NCI-H2107 treated with DMSO at 0.1 percent for 48 hours (cell line): ENCODE measurements at regions not wholly inside any gene's neighbourhood (a gene's known extent, or its start where the extent isn't known, plus 50 kb on each side); places are given as distances from the start of the nearest gene placed in this dataset.

Experiments
- DNase-seq: peaks from one replicate; lab custom pipeline; 2025; ENCODE audit not compliant: unreplicated experiment; lab: John Stamatoyannopoulos, UW

DNA sequence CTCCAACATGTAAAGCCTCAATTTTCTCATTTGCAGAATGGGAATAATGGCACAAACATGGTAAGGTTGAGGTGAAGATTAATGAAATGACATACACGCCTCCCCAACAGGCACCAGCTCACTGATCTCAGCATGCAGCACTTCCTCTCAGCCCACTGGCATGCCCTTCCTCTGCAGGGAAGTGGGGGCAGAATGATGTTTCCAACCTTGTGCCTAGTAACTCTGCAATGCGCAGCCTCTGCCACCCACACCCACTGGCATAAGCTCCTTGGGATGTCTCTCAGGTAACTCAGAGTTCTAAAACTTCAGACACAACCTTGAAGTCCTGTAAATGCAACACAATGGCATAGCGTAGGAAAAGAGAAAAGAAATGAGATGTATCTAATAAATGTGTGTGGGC lies 540.7 kb downstream of the HTR7 start:
- DNase-seq: no peak

DNA sequence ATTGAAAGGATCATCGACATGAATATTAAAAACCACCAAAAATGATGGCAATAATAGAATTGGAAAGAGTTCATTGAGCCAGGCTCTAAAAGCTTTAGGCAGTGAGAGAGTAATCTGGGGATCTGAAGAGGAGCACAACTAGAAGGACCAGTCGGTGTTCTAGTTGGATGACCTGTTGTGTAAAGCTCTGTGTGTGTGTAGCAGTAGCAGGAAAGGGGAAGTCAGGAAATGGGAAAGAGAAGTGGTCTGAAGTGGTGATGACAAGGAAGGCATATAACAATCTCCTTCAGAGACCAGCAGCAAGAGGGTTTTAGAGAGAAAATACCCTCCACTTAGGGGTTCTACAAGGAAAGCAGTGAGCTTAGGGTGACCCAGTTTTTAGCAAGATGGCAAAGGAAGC lies 539.2 kb downstream of the HTR7 start:
- no peak for DNase-seq

DNA sequence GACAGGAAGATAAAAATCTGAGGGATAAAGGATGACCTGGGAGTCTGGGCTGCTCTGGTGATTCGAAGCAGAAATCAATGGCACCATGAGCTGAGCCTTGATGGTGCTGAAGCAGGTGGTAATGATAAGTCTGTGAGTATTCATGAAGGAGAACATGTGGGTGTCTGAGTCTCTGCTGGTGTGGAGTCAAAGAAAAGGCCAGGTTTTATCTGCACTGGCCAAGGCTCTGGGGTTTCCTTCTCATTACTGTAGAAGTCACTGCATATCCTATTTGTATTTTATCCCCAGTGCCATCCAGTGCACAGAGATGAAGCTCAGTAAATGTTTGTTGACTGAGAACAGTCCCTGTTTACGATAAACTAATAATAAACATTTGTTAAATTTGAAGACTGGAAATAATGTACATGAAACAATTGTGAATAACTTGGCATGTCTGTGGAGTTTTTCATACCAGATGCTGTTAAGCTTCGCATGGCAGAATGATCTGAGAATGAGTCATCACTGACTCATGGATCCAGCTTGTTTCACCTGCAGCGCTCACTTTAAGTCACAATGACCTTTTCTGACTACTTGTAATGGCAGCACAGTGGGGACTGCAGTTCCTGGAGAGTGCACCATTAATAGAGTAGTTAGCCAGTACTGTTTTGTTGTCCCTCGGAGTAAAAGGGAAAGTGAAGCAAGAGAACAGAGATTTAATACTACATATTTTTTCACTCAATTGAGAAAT lies 538.5 kb downstream of the HTR7 start:
- DNase-seq: no peak

DNA sequence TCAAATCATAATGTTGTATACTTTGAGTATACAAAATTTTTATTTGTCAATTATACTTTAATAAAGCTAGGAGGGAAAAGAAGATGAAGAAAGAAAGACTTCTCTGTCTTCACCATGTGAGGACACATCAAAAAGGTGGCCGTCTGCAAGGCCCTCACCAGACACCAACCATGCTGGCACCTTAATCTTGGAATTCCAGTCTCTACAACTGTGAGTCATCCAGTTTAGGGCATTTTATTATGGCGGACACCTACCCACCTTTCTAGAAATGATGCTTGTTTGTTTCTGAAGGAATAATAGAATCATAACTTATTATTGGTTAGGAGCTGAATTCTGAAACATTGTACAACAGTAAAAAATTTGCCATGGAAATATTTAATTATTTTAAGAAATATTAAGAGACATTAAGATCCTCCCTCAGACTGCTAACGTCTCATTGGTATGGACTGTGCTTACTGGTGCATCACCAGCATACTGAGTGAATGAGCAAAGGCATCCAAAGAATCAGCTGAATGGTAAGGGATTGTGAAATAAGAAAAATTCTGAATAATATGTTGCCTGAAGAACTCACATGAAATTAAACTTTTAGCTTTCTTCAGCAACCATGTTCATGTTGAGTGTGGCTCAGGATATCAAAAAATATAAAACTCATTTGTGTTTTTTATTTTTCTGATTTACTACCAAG lies 536.6 kb downstream of the HTR7 start:
- DNase-seq: no peak

DNA sequence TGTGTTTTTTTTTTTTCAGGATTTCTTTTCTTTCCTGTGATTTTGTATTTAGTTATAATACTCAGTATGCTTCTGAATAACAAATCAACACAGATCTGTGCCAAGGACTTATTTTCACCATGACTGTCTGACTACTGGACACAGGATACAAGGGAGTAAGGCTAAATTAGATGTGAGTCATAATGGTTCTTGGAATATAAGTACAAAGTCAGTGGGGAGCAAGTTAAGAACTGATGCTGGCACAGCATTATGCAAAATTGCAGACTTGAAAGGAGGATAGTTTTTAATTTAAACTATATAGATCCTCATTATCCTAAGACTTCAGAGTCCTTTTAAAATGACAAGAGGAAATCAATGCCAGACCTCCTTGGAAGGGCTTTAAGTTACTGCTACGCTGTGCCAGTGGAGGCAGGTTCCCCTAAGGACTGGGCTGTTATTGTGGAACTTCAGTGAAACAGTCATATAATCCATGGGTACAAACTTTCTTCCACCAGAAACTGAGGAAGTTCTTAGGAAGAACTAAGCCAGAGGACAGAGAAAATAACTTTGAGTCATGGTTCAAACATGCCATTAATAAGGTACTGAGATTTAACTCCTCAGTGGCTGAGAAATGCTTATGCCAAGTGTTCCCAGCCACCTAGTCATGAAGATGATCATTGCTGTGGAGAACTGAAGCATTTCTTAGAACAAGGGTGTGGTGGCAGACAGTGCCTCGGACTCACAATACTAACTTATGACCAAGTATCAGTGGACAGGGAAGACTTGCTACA lies 531.2 kb downstream of the HTR7 start:
- DNase-seq: no peak

DNA sequence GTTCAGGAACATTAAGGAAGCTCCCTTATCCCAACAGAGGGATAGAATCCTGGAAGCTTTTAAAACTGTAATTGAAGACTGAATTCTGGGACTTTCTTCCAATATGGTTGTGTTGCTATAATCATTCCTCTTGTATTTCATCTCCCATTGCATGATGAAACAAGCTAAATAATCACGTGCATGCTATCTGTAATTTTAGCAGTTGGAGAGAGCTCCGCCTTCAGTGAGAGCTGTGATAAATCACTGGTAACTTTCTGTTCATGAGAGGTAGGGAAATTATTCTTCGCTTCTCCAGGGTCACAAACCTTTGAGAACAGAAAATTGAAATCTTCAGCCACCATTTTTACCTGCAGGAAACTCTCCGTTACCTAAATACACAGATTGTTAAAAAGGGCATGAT lies 530.2 kb downstream of the HTR7 start:
- DNase-seq: no peak

DNA sequence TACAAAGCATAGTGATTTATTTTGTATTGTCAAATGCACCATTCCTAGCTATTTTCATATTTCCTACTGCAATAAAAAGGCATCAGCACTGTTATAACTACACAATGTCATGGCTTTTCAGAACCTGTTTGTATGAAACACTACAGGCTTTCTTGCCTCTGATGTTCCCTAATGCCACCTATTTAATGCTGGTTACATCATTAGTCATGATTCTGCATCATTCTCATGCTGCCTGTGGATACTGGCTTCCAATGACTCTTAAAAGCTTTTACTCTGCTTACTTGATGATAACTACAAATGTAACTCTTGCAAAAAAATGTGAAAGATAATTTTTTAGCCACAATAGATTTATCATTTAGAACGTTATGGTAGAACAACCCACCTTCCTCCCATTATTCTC lies 529.4 kb downstream of the HTR7 start:
- no peak for DNase-seq

DNA sequence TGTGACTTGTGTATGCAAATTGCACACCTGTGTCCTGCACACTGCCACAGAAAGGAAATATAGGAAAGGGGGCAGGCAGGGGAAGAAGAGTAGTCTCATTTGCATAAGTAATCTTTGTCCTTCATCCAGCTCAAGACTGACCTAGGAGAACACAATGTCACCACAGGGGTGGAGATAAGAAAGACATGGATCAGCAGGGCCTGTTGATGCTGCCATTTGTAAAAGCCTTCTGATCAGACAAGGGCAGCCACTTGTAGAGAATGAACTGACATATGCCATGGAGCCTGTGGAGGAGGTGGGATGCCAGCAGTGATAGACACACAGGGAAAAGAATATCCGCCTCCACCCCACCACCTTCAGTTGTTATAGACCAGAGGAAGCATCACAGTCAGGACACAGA lies 528.9 kb downstream of the HTR7 start:
- no peak for DNase-seq

DNA sequence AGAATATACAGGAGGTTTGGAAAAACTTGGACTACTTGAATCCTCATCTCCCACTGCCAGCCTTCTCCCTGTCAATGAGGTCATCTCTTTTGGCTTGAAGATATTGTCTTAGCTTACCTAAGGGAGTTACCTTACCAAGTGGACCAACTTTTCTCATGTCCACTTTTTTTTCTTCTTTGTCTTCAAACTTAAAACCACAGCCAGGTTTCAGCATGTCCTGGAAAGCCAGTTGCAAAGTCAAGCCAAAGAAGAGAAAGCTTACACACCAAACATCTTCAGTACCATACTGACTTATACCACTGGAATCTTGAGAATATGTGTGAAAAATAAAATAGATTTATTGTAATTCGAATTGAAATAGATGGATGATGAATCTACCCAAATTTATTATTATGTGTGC lies 520.5 kb downstream of the HTR7 start:
- DNase-seq: no peak

DNA sequence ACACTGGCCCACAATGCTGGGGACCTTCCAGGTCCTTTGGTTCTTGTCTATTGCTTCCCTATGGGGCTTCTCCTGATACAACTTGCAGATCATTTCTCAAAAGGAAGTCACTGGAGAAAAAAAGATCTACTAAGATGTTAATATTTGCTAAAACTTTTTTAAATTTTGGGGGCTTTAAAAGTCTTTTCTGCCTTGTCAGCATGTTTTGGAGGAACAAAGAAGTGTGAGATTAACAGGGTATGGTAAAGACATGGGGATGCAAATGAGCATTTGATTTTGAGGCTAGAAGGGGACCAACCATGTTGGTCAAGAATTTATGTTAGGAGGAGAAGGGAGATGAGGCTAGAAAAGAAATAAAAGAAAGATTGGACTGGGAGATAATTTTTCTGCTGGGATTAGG lies 515.4 kb downstream of the HTR7 start:
- no peak for DNase-seq

DNA sequence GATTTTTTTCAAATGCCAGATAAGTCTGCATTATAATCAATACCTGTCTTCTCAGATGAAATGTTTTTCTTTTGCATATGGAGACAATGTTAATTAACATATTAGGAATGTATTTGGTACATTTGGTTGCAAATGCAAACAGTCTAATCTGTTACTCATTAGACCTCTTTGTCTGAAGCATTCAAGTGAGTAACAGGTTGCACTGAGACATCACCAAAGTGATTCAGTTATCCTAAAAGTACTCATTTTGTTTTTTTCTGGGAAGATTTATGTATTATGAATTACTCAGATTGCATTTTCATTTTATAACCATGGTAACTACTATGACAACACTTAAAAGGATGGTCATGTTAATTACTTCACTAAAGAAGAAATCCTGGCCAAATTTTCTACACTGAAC lies 513.6 kb downstream of the HTR7 start:
- DNase-seq: no peak

DNA sequence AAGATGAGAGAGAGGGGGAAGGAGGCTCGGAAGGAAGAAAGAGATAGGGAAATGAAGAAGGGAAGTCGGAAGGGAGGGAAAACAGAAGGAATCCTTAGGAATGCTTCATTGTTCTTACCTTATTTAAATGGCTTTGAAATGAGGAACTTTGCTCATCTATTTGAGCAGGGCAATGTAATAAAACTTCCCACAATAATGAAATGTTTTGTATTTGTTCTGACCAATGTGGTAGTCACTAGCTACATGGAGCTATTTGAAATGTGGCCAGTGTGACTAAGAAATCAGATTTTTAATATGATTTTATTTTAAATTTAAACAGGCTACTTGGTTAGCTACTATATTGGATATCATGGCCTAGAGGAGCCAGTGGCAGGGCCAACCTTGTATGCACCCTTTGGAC lies 510.6 kb downstream of the HTR7 start:
- DNase-seq: no peak

DNA sequence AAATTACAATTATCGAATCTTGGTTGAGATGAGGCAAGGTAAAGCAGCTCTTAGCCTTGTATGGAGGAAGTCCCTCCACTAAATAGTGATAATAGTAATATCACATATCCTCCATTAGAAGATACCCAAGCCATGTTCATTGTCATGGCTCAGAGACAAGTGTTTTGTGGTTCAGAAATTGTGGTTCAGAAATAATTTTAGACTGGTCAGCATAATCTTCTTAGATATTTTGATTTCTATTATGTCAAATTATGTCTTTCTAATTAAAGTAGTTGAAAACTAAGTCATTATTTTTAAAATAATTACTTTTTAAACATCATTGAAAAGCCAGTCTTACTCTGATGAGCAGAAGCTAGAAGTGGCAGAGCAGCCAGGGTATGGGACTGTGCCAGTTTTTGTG lies 507.7 kb downstream of the HTR7 start:
- no peak for DNase-seq

DNA sequence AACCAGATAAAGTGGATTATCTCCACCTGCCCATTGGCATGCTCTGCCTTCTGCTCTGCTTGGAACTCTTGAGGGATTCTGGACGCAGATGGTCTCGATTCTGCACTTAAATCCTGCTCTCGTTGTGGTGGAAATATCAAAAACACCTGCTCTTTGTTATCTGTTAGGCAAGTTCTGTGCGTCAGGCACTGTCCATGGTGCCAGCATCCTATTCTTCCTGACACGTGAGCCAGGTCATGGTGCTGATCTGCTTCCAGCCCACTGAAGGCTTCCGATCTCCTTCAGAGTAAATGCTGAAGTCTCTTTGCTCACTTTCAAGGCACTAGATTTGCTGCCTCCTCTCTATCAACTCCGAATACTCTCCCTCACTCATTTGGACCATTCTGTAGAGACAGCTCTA lies 505.6 kb downstream of the HTR7 start:
- no peak for DNase-seq

DNA sequence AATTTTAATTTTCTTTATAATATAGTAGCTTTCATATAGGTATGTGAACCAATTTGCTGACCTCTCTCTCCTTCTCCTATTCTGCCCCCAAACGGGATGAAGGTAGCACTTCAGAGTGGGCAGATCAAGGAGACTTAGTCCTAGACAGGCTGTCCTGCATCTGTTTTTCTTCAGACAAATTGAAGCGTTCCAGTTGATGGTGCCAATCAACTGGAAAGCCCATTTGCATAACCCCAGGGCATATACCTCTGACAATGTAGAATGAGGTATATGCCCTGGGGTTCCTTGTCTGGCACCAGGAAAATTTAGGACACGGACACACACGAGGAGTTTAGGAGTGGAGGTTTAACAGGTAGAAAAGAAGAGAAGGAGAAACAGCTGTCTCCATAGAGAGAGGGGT lies 502.9 kb downstream of the HTR7 start:
- no peak for DNase-seq

DNA sequence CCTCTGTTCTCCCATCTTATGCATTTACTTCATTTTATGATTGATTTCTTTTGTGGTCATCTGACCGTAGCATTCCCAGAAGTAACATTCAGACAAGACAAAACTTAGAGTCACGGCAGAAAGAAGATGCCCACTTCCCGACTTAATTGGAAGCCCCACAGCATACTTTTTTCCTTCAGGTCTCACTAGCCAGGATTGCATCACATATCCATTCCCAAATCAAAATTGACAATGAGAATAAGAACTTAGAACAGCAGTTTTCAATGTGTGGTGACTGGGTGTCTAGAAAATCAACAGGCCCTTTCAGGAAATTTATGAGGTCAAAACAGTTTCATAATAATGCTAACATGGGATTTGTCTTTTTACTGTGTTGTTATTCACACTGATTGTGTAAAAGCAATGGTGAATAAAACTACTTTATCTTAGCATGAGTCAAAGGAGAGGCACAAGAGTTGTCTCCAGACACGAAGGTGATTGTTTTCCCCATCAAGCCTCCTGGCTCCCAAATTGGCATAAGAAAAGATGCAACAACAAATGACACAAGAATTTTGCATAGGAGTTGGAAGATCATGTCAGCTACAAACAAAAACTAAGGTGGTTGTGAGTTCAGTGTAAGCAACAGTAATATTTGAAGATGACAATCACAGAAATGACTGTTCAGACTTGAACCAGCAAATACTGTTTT lies 493.9 kb downstream of the HTR7 start:
- no peak for DNase-seq

DNA sequence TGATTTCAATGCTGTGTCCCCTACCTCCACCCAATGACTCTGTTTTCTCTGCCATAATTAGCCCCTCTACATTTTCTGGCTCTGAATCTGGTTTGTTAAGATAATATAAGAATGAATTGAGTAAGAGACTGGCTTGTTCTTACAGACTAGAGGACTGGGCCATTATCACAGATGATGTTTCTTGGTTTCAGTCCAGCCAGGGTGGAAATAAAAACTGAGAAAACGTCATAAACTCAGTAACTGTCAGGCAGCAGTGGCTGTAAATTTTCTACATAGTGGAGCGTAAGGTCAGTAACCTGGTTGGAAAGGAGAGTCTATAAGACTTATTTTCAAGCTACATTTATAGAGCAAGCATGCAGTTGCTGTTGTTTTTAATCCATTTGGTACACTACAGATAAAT lies 485.4 kb downstream of the HTR7 start:
- no peak for DNase-seq

DNA sequence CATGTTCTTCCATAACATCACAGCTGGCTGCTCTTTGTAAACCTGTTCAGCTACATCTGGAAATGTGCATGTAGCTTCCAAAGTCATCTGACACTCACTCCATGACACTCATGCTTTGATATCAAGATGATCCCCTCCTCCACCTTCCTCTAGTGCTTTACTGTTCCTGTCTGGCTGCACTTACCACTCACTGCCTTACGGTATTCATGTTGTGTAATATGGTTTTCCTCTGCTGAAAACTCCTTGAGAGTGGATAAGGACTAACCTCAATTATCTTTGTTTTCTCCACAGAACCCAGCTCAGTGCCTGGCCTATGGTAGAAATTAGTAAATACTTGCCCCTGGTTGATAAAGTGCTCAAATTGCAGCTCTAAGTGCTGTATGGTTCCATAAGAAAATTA lies 483.9 kb downstream of the HTR7 start:
- no peak for DNase-seq

DNA sequence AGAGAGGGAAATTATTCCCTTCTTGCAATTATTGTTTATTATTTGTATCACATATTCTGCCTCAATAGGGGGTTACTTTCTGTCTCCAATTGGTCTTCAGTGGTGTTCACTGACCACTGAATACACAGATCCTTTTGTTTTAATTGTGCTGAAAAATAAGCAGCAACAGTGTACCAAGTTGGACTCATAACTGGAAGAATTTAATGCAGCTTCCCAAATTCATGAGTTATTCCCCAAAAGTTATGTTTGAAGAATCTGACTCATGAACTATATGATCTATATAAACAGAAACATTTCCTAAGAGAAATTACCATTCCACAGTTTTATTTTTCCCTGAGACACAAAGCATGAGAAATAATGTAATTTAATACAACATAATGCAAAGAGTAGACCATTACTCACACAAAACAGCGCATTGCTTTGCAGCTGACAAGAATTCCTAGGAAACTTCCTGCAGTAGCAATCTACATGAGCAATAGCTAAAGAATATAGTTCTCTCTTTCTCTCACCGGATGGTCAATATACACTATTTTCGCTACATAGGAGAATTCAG lies 479.2 kb downstream of the HTR7 start:
- no peak for DNase-seq

DNA sequence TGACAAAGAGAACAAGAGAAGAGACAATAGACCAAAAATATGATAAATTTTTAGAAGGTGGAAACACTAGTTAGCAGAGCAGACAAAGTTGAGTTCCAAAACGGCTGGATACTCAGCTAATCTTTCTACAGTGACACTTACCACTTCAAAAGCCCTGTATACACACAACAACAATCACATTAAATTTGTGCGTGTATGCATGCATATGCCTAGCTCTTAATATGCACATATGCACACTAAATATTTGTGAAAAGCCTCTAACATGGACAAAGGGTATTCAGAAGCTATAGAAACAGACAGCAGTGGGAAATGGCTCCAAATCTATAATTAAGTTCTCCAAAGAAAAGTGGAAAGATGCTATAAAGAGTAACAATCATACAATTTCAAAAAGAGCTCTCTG lies 476.4 kb downstream of the HTR7 start:
- no peak for DNase-seq

DNA sequence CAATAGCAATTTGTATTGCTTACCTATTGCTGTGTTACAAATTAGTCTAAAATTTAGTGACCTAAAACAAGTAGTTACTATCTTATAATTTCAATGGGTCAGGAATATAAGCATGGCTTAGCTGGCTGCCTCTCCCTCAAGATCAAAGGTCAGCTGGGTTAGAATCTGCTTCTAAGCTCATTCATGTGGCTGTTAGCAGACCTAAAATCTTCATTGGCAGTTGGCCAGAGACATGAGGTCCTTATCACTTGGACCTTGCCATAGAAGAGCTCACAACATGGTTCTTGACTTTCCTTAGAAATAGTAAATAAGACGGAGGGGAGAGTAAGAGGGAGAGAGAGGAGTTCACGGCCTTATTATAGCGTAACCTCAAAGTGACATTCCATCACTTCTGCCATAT lies 468.0 kb downstream of the HTR7 start:
- DNase-seq: no peak
